ENCODE measurements at regions not wholly inside any gene's neighbourhood (a gene's known extent, or its start where the extent isn't known, plus 50 kb on each side); places are given as distances from the start of the nearest gene placed in this dataset.

DNA sequence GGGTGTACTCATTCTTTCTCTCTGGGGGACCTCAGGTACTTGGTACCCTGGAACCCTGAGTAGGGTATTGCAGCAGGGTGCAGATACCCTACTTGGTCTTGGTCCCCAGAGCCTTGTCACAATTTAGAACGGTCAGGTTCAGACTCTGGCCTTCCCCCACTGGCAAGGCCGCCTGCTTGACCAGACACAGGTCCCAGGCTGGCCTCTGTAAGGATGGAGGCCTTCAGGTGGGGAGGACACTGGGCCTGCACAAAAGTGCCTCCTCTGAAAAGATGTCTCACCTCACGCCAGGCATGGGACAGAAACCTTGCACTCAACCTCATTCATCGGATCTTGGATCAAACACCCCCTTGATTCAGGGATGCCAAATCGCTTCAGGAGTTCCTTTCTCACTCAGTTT lies 158.4 kb downstream of the KLF13 start:
- intact Hi-C loops (cut with DNase I; ENCODE audit: low total_unique reads): loop anchor here (5.0 to 10.0 kb wide), 3 partner anchors 90 to 490 kb away; partner anchors contain the start of gene MTMR10
- Histone ChIP-seq H3K27me3 (no peaks in the 10 kb centered on the region), H3K4me1 (peaks cover 36% of the 10 kb centered on the region), H3K27ac (no peak overlapping the region), H3K36me3 (ENCODE audit: low read depth, missing control alignments) (no peaks in the 10 kb centered on the region), H3K9me3 (no peaks in the 10 kb centered on the region), H3K4me3 (no peak overlapping the region)
- peak; percentile 12 for DNase-seq
- WGBS, 2 donors: 37 to 78% methylated on average over 5 of the region's 5 CpGs
- TF ChIP-seq, protein P1, sequence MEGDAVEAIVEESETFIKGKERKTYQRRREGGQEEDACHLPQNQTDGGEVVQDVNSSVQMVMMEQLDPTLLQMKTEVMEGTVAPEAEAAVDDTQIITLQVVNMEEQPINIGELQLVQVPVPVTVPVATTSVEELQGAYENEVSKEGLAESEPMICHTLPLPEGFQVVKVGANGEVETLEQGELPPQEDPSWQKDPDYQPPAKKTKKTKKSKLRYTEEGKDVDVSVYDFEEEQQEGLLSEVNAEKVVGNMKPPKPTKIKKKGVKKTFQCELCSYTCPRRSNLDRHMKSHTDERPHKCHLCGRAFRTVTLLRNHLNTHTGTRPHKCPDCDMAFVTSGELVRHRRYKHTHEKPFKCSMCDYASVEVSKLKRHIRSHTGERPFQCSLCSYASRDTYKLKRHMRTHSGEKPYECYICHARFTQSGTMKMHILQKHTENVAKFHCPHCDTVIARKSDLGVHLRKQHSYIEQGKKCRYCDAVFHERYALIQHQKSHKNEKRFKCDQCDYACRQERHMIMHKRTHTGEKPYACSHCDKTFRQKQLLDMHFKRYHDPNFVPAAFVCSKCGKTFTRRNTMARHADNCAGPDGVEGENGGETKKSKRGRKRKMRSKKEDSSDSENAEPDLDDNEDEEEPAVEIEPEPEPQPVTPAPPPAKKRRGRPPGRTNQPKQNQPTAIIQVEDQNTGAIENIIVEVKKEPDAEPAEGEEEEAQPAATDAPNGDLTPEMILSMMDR (IDR thresholded peaks at IDR 0.05): no peak
- TF ChIP-seq POLR2A (IDR thresholded peaks at IDR 0.05): no peak

DNA sequence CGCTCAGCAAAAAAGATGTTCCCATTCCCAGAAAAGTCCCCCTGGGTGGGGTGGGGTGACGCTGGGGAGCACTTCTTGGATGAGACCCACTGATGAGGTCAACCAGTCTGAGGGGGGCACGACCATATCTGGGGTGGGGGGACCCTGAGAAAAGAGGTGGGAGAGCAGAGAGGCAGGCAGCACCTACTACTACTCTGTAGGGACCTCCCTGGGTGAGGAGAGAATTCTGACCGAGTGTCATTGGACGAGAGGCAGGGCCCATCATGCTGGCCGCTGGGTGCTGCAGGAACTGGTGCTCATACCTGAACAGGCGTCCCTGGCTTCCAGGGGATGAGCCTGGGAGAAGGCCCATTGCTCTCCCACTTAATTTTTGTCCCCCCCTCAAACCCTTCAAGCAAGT lies 158.8 kb downstream of the KLF13 start:
- peaks cover 36% of the 10 kb centered on the region for H3K4me1 ChIP-seq
- WGBS, 2 donors: 68 to 71% methylated on average over 6 to 7 of the region's 7 CpGs
- peak; percentile 13 for DNase-seq
- intact Hi-C loops (cut with DNase I; ENCODE audit: low total_unique reads): loop anchor here (5.0 to 10.0 kb wide), 3 partner anchors 91 to 491 kb away; partner anchors contain the start of gene MTMR10
- no peak overlapping the region for H3K4me3 ChIP-seq
- H3K36me3 ChIP-seq (ENCODE audit: low read depth, missing control alignments): no peaks in the 10 kb centered on the region
- no peaks in the 10 kb centered on the region for H3K27me3 ChIP-seq
- H3K9me3 ChIP-seq: no peaks in the 10 kb centered on the region
- TF ChIP-seq POLR2A (IDR thresholded peaks at IDR 0.05): no peak
- TF ChIP-seq, protein P1 (IDR thresholded peaks at IDR 0.05): no peak
- H3K27ac ChIP-seq: no peak overlapping the region

DNA sequence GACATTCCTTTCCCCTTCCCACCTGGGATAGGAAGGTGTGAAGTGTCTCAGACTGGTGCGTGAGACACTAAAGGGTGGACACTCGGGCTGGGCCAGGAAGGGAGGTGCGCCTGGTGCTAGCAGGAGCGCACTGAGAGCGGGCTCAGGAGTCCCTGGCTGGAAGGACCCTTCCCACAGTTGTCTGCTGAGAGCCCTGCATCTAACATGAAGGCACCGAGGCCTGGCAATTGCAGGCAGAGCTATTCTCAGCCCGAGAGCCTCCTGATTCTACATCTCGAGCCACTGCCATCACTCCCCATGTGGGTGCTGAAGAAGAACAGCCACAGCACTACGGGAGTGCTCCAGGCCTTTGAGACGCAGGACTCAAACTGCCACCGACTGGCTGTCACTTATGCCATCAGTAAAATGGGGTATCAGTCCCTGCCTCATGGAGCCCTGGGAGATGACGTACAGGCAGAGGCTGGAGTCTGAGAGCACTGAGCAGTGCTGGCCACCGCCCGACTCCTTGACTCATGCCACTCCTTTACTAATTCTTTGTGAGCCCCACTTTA lies 159.4 kb downstream of the KLF13 start:
- WGBS, 2 donors: 65 to 87% methylated on average over 8 to 14 of the region's 14 CpGs
- no peak for TF ChIP-seq POLR2A (IDR thresholded peaks at IDR 0.05)
- TF ChIP-seq, protein P1 (IDR thresholded peaks at IDR 0.05): no peak
- Histone ChIP-seq H3K36me3 (ENCODE audit: low read depth, missing control alignments) (no peaks in the 10 kb centered on the region), H3K9me3 (no peaks in the 10 kb centered on the region), H3K4me3 (no peak overlapping the region), H3K4me1 (peaks cover 36% of the 10 kb centered on the region), H3K27ac (peak overlapping the region in 1 of 2 donors; percentile 32), H3K27me3 (no peaks in the 10 kb centered on the region)
- intact Hi-C loops (cut with DNase I; ENCODE audit: low total_unique reads): loop anchor here (5.0 to 10.0 kb wide), 3 partner anchors 91 to 491 kb away; partner anchors contain the start of gene MTMR10
- DNase-seq: peak; percentile 15

DNA sequence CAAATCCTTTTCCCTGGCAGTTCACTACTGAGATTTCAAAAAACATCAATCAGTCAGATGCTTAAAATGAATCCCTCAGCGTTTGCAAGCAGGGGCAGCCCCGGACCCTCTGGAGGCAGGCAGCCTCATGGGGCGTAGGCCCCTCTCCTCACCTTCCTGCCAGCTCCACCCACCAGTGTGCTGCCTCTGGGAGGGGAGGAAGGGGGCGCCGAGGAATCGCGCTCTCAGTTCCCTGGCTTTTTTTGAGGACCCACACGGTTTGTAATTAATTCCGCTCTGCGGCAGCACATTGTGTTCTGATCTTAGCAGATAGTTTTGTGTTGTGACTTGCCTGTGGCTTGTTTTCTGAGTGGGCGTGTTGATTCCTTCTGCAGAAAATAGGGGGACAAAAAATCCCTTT lies 159.9 kb downstream of the KLF13 start:
- TF ChIP-seq POLR2A (IDR thresholded peaks at IDR 0.05): no peak
- TF ChIP-seq, protein P1 (IDR thresholded peaks at IDR 0.05): no peak
- DNase-seq: peak; percentile 42
- no peaks in the 10 kb centered on the region for H3K27me3 ChIP-seq
- peaks cover 36% of the 10 kb centered on the region for H3K4me1 ChIP-seq
- no peak overlapping the region for H3K4me3 ChIP-seq
- 23 to 36% methylated on average over 11 of the region's 11 CpGs for WGBS, 2 donors
- H3K9me3 ChIP-seq: no peaks in the 10 kb centered on the region
- intact Hi-C loops (cut with DNase I; ENCODE audit: low total_unique reads): loop anchor here (5.0 to 10.0 kb wide), 3 partner anchors 92 to 492 kb away; partner anchors contain the start of gene MTMR10
- H3K36me3 ChIP-seq (ENCODE audit: low read depth, missing control alignments): no peaks in the 10 kb centered on the region
- H3K27ac ChIP-seq: peak overlapping the region in 1 of 2 donors; percentile 32

Measured in testis (tissue), 2 donors.